Cardiac muscle cell (in vitro differentiated cells and primary cell): ENCODE measurements at regions not wholly inside any gene's neighbourhood (a gene's known extent, or its start where the extent isn't known, plus 50 kb on each side); places are given as distances from the start of the nearest gene placed in this dataset.

Source experiments
- DNase-seq, 2 donors: peaks; one replicate each; pipeline versions ENCODE4 v3.0.0 to v3.0.0-alpha.2; 2010 to 2017; ENCODE audit warnings: low read depth in 1 of 2, low spot score in 1 of 2
- H3K27ac ChIP-seq: fragments of 200-600 bp; sonication (generic); 2 replicates; pipeline ENCODE4 v1.5.1; 2016
- H3K27me3 ChIP-seq: fragments of 200-600 bp; sonication (generic); 2 replicates; pipeline ENCODE4 v1.6.0; 2016; ENCODE audit warnings: control low read depth
- H3K36me3 ChIP-seq: fragments of 200-600 bp; sonication (generic); 2 replicates; pipeline ENCODE4 v1.5.1; 2016; ENCODE audit warnings: control low read depth
- H3K4me1 ChIP-seq: fragments of 200-600 bp; sonication (generic); 2 replicates; pipeline ENCODE4 v1.8.1; 2017; ENCODE audit warnings: low read depth, mild to moderate bottlenecking, mixed run types
- H3K4me3 ChIP-seq: fragments of 200-600 bp; sonication (generic); 2 replicates; pipeline ENCODE4 v1.5.1; 2016; ENCODE audit warnings: mild to moderate bottlenecking
- H3K9me3 ChIP-seq: fragments of 200-600 bp; sonication (generic); 2 replicates; pipeline ENCODE4 v1.5.1; 2017; ENCODE audit warnings: low read depth, mild to moderate bottlenecking, control low read depth
- CTCF ChIP-seq: IDR thresholded peaks from 2 replicates; pipeline ENCODE4 v1.5.1; 2012; ENCODE audit warnings: low read depth, mild to moderate bottlenecking, low read length

GRCh38 chr5:62684310-62684709, 105.7 kb downstream of the LRRC70 start:
- Histone ChIP-seq H3K9me3 (no peaks in the 10 kb centered on the region), H3K27ac (no peak overlapping the region), H3K4me3 (no peak overlapping the region), H3K4me1 (peaks cover 15% of the 10 kb centered on the region), H3K27me3 (no peaks in the 10 kb centered on the region), H3K36me3 (no peaks in the 10 kb centered on the region)
- no peak for DNase-seq
- no peak for TF ChIP-seq CTCF

GRCh38 chr5:62682059-62682458, 103.4 kb downstream of the LRRC70 start:
- H3K9me3 ChIP-seq = no peaks in the 10 kb centered on the region
- H3K27ac ChIP-seq = peak overlapping the region; percentile 18
- H3K36me3 ChIP-seq = no peaks in the 10 kb centered on the region
- no peak for DNase-seq
- TF ChIP-seq CTCF = no peak
- H3K4me3 ChIP-seq = no peak overlapping the region
- peaks cover 15% of the 10 kb centered on the region for H3K4me1 ChIP-seq
- H3K27me3 ChIP-seq = no peaks in the 10 kb centered on the region

GRCh38 chr5:62681117-62681850, 102.7 kb downstream of the LRRC70 start:
- H3K27ac ChIP-seq = peak overlapping the region; percentile 18
- TF ChIP-seq CTCF = no peak
- no peak overlapping the region for H3K4me3 ChIP-seq
- no peaks in the 10 kb centered on the region for H3K9me3 ChIP-seq
- peaks cover 15% of the 10 kb centered on the region for H3K4me1 ChIP-seq
- no peak for DNase-seq
- no peaks in the 10 kb centered on the region for H3K27me3 ChIP-seq
- no peaks in the 10 kb centered on the region for H3K36me3 ChIP-seq

GRCh38 chr5:62680121-62680520, 101.5 kb downstream of the LRRC70 start:
- H3K27me3 ChIP-seq = no peaks in the 10 kb centered on the region
- no peak overlapping the region for H3K27ac ChIP-seq
- peaks cover 15% of the 10 kb centered on the region for H3K4me1 ChIP-seq
- H3K36me3 ChIP-seq = no peaks in the 10 kb centered on the region
- H3K4me3 ChIP-seq = no peak overlapping the region
- no peak for DNase-seq
- TF ChIP-seq CTCF = no peak
- no peaks in the 10 kb centered on the region for H3K9me3 ChIP-seq
